Activated CD8-positive, alpha-beta memory T cell treated with anti-CD3 and anti-CD28 coated beads for 24 hours (primary cell): ENCODE measurements at regions not wholly inside any gene's neighbourhood (a gene's known extent, or its start where the extent isn't known, plus 50 kb on each side); places are given as distances from the start of the nearest gene placed in this dataset.

Experiments
- DNase-seq: peaks from one replicate; pipeline ENCODE4 v3.0.0-alpha.2; 2020

- no peak for DNase-seq
Measured at GRCh38 chr22:27152883-27153282, 495.5 kb downstream of the MIAT start.

- DNase-seq = no peak
Measured at GRCh38 chr22:27153386-27153785, 496.0 kb downstream of the MIAT start.

- DNase-seq = no peak
Measured at GRCh38 chr22:27154717-27155116, 497.3 kb downstream of the MIAT start.

GRCh38 chr22:27156821-27157489 lies 499.6 kb downstream of the MIAT start:
- DNase-seq = no peak

GRCh38 chr22:27157666-27158370 lies 500.4 kb downstream of the MIAT start:
- DNase-seq = no peak

DNA sequence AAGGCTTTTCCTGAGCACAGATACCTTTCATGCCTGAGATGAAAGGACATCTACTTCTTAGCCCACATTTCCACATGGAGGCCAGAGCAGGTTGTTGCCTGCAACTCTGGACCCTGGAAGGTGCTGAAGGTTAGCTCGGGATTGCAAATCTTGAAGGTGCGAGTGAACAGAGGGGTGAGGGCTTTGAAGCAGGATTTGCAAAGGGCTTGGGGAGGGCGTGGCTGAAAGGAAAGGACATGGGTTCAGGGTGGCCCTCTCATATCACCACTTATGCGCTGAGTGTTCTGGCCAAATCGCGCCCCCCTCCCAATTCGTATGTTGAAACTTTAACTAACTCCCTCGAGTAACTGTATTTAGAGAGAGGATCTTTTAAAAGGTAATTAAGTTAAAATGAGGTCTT lies 501.6 kb downstream of the MIAT start:
- no peak for DNase-seq

DNA sequence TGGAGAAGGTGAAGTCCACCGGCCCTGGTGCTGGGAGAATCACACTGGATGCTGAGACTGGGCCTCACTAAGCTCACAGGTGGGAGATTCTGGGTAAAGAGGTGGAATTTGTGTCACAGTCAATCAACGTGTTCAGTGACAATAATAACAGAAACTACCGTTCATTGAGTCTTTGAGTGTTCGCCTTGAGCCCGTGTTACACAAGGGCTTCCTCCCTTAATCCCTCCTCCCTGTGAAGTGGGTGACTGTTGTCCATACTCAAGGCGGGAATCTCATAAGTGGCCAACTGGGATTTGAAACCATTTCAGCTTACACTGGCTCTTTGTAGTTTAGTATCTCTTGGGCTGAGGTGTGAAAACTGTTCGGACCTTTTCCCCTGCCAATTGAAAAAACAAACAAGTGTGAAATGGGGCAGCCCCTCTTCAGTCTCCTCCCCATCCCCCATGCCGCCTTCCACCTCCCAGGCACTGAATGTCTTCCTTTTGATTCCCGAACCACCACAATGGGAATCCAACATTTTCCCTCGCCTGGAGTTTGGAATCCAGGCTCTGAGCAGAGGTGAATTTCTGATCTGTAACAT lies 502.4 kb downstream of the MIAT start:
- DNase-seq = no peak

DNA sequence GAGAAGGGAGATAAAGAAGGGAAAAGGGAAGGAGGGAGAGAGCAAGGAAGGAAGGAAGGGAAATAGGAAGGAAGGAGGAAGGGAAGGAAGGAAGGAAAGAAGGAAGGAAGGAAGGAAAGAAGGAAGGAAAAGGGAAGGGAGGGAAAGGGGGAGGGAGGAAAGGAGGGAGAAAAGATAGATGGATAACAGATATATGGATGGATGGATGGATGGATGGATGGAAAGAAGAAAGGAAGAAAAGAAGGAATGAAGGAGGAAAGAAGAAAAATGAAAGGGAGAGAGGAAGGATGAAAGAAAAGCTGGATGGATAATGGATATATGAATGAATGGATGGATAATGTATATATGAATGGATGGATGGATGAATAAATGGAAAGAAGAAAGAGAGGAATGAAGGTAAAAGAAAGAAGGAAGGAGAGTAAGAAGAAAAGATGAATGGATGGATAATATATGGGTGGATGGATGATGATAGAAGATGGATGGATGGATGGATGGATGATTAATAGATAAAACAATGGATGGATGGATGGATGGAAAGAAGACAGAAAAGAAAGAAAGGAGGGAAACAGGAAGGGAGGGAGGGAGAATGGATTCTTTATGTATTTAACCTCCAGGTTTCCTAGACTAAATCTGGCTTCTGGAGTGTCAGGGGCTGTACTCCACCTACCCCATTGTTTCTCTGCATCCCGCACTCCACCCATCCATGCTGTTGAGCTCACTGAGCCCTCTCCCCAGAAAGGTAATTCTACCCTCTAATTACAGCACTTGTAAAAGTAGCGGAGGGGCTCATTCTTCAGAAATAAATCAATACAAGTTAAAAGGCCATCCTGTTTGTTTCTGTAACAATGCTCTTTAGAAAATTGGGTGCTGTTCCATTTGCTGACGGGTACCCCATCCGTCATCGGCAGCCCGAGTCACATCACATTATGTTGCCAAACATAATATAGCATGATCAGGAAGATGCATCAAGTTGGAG lies 506.1 kb downstream of the MIAT start:
- DNase-seq = no peak

GRCh38 chr22:27164781-27165503 lies 507.6 kb downstream of the MIAT start:
- no peak for DNase-seq

DNA sequence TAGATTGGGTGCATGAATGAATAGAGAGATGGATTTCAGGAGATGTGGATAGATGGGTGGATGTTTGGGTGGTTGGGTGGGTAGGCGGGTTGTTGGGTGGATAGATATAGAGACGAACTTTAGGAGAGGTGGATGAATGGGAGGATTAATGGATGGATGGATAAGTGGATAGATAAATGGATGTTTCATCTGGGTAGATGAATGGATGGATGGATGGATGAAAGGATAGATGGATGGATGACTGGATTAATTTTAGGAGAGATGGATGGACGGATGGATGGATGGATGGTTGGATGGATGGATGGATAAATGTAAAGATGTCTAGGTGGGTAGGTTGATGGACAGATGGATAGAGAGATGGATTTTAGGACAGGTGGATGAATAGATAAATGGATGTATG lies 511.3 kb downstream of the MIAT start:
- no peak for DNase-seq

DNA sequence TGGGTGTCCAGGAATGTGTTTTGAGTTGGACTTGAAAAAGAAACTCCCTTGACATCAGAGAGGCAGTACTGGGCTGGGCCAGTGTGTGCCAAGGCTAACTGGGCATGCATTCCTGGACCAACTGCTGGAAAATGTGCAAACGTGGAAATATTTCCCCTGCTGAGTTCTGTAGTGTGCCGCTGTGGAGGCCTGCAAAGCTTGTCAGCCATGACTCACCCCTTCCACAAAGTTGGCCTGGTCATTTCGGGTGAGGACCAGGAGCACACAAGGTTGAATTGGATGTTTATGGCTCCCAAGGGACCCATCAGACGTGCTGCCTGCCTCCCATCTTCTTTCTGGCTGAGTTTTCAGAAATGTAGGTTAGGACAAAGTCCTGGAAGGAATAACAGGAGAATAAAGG lies 513.1 kb downstream of the MIAT start:
- DNase-seq = no peak

DNA sequence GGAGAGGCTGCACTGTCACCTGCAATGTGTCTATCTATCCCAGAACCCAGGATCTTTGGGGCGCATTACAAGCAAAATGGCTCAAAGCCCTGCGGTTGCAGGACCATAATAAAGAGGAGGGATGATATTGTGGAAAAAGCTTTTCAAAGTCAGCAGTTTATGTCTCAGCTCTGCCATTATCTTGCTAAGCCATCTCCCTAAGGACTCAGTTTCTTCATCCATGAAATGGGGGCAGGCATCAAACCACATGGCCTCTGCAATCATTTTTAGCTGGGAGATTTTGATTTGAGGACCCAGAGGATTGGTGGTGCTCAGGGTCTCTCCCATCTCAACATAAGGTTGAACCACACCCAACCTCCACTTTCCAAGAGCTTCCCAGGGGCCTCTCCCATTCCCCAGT lies 513.8 kb downstream of the MIAT start:
- no peak for DNase-seq

GRCh38 chr22:27173530-27173929 lies 516.1 kb downstream of the MIAT start:
- DNase-seq = no peak

DNA sequence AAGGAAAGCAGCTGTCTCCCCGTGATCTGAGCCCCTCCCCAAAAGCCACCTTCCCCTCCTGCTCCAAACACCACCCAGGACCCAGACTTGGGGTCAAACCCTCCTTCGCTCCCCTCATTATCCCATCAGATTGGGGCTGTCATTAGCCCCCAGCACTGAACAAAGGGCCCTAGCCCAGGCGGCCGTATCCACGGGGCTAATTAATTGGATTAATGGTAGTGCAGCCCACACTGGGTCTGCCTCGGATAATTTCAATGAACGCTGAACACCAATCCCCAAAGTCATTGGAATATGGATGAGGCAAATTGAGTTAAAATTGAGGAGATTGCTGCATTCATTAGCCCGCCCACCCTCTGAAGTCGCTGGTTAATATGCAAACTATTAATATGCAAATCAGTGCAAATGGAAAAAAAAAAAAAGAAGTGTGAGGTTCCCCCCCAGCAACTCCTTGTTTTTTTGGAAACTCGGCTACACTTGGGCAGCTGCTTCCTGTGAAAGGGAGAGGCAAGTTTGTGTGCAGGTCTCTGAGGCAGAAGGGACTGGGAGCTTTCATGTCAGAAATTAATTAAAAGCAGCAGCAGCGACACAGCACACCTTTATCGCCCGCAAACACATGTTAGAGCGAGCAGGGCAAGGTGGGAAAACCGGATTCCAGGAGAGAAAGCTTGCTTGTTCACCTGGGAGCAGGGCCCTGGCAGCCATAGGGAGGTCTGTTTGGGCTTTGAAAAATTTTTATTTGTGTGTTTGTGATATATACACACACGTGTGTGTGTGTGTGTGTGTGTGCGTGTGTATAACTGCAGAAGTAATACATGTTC lies 517.8 kb downstream of the MIAT start:
- DNase-seq = no peak

DNA sequence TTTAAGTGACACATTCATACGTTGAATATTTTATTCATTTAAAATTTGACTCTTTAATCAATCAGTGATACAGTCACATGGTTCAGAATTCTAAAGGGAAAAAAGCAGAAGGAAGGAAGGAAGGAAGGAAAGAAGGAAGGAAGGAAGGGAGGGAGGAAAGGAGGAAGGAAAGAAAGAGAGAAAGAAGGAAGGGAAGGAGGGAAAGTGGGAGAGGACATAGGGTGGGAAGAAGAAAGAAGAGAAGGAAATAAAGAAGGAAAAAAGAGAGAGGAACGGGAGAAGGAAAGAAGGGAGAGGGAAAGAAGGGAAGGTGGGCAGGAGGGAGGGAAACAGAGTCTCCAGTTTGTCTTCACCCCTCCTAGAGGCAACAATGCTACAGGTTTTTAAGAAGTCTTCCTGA lies 518.6 kb downstream of the MIAT start:
- DNase-seq = no peak

DNA sequence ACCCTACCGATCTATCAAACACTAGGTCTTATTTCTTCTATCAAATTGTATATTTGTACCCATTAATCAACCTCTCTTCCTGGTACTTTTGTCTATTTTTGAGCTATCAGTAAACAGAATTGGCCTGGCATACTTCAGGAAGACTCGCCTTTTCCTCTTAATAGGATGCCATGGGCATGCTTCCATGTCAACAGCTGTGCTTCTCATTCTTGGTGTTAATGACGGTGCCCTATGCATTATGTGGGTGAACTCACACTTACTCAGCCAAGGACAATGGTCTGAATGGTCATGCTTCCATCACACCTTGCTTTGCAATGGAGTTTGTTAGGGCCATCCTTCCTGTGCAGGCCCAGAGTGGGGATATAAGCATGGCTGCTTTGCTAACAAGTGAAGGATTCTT lies 521.8 kb downstream of the MIAT start:
- no peak for DNase-seq

- no peak for DNase-seq
Measured at GRCh38 chr22:27181537-27181936, 524.1 kb downstream of the MIAT start.

DNA sequence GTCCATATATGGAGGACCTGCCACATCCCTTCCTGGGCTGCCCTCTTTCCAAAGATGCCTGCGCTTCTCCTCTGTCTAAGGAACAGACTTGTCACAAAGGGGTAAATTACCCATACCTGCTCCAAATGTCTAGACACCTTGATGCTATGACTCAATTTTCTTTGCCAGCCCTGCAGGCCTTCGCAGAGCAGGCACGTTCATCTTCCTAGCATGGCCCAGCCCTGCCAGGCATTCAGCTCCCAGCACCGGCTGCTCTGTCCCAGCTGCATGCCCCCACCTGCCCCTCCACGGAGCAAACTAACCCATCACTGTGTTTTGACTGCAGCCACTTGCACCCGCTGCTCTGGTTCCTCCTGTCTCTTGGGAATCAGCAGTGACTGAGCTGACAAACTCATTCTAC lies 526.1 kb downstream of the MIAT start:
- no peak for DNase-seq

DNA sequence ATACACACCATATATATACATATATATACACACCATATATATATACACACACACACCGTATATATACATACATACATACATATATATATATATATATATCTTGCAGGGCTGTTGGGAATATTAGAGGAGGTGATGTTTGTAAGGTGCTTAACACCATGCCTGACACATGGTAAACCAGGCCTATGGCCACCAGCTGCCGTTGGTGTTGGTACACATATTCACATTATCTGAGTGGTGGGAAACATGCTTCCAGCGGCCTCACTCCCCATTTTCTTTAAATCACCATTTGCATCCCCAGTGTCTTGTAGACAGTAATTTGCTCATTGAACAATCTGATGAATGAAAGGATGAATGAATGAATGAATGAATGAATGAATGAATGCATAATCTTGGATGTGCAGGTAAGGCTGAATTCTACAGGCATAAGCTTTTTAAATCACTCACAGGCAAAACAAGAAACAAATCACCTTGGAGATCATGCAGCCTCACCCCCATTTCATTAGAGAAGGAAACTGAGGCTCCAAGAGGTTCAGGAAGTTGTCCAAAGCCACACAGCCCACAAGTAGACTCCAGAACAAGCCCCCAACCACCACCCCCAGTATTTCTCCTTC lies 527.8 kb downstream of the MIAT start:
- no peak for DNase-seq

DNA sequence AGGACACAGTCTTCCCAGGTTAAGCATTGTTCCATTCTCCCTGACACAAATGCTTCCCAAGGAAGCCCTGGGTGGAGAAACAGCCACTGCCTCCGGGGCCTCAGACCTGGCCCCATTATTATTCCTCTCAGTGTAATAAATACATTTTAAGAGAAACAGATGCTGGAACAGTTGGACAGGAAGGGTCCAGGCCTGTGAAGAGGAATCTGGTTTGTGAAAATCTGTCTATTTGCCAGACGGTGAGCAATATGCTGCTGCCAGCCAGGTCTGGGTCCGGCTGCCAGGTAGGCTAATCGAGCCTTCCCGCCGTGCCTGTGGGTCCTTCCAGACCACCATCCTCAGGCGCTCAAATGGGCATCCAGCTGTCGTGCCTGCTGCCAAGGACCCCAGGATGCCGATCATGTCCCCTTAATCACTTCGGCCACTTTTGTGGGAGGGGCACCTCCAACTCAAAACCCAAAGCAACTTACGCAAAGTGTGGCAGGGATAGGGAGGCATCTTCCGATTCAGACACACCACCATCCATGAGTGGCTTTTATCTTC lies 528.4 kb downstream of the MIAT start:
- no peak for DNase-seq

DNA sequence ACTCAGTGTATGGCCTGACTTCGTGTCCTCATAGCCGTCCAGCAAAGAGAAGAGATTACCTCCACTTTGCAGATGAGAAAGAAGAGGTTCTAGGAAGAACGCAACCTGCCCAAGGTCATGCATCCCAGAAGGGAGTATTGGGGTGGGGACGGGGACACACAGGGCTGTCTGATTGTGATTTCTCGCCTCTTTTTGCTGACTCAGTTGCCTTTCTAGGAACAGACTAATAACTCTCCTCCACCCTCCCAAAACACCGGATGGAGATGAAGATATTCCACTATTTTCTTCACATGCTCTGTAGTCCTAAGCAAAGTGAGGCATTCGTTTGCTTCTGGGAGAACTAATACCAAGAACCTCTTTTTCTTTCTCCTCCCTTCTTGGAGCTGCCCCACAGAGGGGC lies 529.3 kb downstream of the MIAT start:
- DNase-seq = no peak
